Activated CD4-positive, CD25-positive, alpha-beta regulatory T cell treated with anti-CD3 and anti-CD28 coated beads, Interleukin-2, amount 50 U/mL, for 24 hours (primary cell): ENCODE measurements at regions not wholly inside any gene's neighbourhood (a gene's known extent, or its start where the extent isn't known, plus 50 kb on each side); places are given as distances from the start of the nearest gene placed in this dataset.

Experiments
- ATAC-seq, 2 donors: fragments of 150-1000 bp; cut with Tn5 transposase; one replicate each; pipeline ENCODE4 v1.10.0; 2021; ENCODE audit warnings: mild to moderate bottlenecking in 1 of 2, moderate library complexity in 1 of 2

DNA sequence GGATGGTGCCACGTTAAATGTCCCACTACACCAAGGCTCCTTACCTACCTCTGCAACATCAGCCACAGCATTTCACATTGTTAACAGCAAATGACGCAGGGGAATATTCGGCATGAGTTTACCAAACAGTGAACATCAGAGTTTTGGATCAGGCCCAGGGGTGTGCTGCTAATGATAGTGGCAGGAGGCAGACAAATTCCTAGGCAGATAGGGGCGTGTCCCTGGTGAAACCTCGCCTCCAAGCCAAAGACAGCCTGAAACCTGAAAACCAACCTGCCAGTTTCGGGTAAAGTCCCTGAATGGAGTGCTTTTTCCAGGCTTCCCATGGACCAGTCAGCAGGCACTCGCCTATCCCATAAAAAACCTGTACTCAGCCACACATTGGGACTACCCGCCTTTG is 133.6 kb downstream of the SH3BGRL2 start:
- no peak for ATAC-seq

GRCh38 chr6:79763301-79763700 is 132.2 kb downstream of the SH3BGRL2 start:
- no peak for ATAC-seq

- ATAC-seq = no peak
Observed at GRCh38 chr6:79762370-79762769, 131.2 kb downstream of the SH3BGRL2 start.

GRCh38 chr6:79756496-79756895 is 125.4 kb downstream of the SH3BGRL2 start:
- ATAC-seq = no peak

DNA sequence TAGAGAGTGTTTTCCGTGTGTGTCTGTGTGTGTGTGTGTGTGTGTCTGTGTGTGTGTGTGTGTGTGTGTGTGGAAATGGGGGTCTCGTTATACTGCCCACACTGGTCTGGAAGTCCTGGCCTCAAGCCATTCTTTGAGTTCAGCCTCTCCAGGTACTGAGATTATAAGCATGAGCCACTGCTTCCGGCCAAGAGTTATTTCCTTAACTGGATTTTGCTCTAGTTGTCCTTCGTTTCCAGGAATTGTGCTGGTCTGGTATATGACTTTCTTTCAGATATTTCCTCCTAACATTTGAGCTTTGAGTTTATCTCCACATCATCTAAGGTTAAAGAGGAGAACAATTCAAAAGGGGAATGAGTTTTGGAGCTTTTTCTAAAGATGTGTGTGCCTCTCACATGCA is 124.8 kb downstream of the SH3BGRL2 start:
- ATAC-seq = no peak
